ENCODE measurements at regions not wholly inside any gene's neighbourhood (a gene's known extent, or its start where the extent isn't known, plus 50 kb on each side); places are given as distances from the start of the nearest gene placed in this dataset.

- H3K4me3 ChIP-seq (ENCODE audit: low read depth, low read length), result no peak overlapping the region
- DNase-seq (ENCODE audit: low read depth), result peak; percentile 5
- TF ChIP-seq, protein P1, sequence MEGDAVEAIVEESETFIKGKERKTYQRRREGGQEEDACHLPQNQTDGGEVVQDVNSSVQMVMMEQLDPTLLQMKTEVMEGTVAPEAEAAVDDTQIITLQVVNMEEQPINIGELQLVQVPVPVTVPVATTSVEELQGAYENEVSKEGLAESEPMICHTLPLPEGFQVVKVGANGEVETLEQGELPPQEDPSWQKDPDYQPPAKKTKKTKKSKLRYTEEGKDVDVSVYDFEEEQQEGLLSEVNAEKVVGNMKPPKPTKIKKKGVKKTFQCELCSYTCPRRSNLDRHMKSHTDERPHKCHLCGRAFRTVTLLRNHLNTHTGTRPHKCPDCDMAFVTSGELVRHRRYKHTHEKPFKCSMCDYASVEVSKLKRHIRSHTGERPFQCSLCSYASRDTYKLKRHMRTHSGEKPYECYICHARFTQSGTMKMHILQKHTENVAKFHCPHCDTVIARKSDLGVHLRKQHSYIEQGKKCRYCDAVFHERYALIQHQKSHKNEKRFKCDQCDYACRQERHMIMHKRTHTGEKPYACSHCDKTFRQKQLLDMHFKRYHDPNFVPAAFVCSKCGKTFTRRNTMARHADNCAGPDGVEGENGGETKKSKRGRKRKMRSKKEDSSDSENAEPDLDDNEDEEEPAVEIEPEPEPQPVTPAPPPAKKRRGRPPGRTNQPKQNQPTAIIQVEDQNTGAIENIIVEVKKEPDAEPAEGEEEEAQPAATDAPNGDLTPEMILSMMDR (conservative IDR thresholded peaks at IDR 0.05; ENCODE audit: low read depth, low read length), result no peak
Measured at GRCh38 chr6:91106083-91106482, 519.2 kb upstream of the MAP3K7 start.

DNA sequence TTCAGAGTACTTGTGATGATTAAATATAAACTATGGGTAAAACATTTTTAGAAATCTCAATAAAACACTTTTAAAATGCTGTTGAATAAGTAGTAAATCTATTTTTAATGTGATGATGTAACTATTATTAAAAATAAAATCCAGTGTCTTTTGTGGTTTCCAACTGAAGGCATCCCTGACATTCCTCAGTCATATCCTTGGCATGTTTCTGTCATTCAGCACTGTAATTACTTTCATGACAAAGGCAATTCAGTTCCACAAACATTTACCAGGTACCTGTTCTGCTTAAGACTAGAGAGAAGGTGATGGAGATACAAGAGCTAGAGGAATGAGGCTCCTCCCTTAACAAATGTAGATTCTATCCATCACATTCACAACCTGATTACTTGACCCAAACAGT lies 518.7 kb upstream of the MAP3K7 start:
- TF ChIP-seq, protein P1 (conservative IDR thresholded peaks at IDR 0.05; ENCODE audit: low read depth, low read length), result no peak
- no peak overlapping the region for H3K4me3 ChIP-seq (ENCODE audit: low read depth, low read length)

DNA sequence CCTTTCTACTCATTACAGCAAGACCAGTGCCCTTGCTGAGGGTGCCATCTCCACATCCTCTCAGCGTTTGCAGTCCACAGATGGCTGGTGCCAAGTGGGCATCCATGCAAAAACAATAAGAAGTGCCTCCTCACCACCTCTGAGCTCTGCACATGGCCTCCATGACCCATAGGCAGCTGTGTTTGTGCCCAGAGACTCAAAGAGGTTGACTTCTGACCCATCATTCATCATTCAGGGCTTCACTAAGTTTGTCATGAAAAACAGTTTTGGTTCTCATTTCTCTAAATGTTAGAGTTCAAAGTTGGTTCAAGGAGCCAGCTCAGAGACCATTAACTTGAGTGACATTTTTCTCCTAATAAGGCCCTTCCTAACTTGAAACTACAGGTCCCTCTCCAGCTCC lies 512.6 kb upstream of the MAP3K7 start:
- TF ChIP-seq, protein P1 (conservative IDR thresholded peaks at IDR 0.05; ENCODE audit: low read depth, low read length), result no peak
- H3K4me3 ChIP-seq (ENCODE audit: low read depth, low read length), result no peak overlapping the region
- no peak for DNase-seq (ENCODE audit: low read depth)

More for the DNA sequence above, 518.7 kb upstream of the MAP3K7 start:
- no peak for DNase-seq (ENCODE audit: low read depth)

DNA sequence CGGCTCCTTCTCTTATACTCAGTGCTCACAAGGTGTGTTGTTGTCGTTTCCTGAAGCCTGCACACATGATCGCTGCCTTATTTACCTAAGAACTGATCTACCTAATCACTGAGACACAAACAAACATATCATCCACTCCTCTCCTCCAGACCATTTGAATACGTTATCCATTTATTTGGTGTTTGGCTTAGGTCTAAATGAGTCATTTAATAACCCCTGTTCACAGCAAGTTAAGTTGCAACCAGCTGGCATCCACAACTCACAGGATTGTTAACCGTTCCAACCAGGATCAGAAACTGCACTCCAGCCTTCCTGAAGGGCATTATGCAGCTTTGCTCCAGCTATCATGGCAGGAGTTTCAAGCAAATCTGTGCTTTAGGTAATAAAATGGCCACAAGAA lies 511.1 kb upstream of the MAP3K7 start:
- no peak for DNase-seq (ENCODE audit: low read depth)
- H3K4me3 ChIP-seq (ENCODE audit: low read depth, low read length), result no peak overlapping the region
- TF ChIP-seq, protein P1 (conservative IDR thresholded peaks at IDR 0.05; ENCODE audit: low read depth, low read length), result no peak

GRCh38 chr6:91097364-91097763 lies 510.5 kb upstream of the MAP3K7 start:
- TF ChIP-seq, protein P1 (conservative IDR thresholded peaks at IDR 0.05; ENCODE audit: low read depth, low read length), result no peak
- DNase-seq (ENCODE audit: low read depth), result peak; percentile 78
- H3K4me3 ChIP-seq (ENCODE audit: low read depth, low read length), result no peak overlapping the region

DNA sequence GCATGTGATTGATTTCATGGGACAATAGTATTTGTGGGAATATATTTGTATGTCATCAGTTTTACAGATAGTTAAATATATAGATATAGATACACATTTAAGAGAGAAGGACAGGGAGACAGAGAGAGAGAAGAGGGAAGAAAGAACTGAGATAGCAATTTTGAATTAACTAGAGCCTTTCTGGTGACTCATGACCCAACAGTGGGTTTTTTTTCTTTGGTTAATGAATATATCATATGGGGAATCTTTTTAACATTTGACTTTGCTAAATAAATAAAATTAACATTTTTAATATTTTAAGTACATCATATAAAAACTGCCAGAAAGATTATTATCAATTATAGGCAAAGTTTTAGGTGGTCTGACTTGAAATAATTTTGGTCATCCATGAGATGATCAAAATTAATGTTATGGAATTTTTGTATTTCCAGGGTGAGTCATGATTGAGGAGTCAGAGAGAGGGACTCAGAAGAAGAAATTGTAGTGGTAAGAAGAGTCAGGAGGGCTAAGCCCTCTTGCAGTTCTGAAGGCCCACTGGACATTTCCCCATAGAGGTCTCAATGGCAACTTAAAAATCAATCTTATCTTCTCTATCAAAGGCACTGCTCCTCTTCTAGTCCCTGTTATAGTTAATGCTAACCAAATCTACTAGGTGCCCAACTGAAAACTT lies 508.1 kb upstream of the MAP3K7 start:
- DNase-seq (ENCODE audit: low read depth), result no peak
- no peak overlapping the region for H3K4me3 ChIP-seq (ENCODE audit: low read depth, low read length)
- TF ChIP-seq, protein P1 (conservative IDR thresholded peaks at IDR 0.05; ENCODE audit: low read depth, low read length), result no peak

- H3K4me3 ChIP-seq (ENCODE audit: low read depth, low read length), result no peak overlapping the region
- TF ChIP-seq, protein P1 (conservative IDR thresholded peaks at IDR 0.05; ENCODE audit: low read depth, low read length), result no peak
- DNase-seq (ENCODE audit: low read depth), result no peak
Measured at GRCh38 chr6:91094341-91094740, 507.5 kb upstream of the MAP3K7 start.
